GM21528 (cell line): ENCODE measurements at regions not wholly inside any gene's neighbourhood (a gene's known extent, or its start where the extent isn't known, plus 50 kb on each side); places are given as distances from the start of the nearest gene placed in this dataset.
"Not testable (repeated sequence)": the region's sequence is repeated elsewhere in the genome, so short reads cannot be mapped to it uniquely, and the experiment has no call there.

Source experiments
- ATAC-seq: cut with Tn5 transposase; IDR thresholded peaks from one replicate; pipeline ENCODE4 v1.9.1; 2021; ENCODE audit warnings: mild to moderate bottlenecking, moderate library complexity; ENCODE audit not compliant: unreplicated experiment, low FRiP score

DNA sequence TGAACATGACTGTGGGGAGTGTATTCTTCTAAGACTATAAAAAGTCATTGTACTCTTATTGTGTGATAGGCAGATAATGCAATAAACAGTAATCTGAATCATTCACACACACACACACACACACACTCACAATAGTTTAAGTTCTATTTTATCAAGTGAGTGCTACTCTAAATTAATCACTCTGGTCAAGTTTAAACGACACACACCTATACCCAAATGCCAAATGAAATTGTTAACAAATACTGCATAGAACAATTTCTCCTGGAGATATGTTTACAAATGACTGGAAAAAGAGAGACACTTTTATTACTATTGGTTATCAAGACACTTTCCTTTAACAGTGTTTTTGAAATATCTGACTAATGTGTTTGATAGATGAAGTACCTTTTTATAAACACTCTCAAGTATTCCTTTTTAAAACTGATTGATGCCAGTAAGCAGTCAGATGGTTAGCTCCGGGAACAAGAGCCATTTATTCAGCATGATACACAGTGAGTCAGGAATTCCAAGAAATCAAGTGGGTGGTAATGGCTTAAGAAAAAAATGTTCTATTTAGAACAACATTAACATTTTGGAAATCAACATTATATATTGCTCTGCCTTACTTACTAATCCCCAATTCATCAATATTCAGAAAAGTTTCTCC lies 521.6 kb upstream of the ST8SIA4 start:
- no peak for ATAC-seq

DNA sequence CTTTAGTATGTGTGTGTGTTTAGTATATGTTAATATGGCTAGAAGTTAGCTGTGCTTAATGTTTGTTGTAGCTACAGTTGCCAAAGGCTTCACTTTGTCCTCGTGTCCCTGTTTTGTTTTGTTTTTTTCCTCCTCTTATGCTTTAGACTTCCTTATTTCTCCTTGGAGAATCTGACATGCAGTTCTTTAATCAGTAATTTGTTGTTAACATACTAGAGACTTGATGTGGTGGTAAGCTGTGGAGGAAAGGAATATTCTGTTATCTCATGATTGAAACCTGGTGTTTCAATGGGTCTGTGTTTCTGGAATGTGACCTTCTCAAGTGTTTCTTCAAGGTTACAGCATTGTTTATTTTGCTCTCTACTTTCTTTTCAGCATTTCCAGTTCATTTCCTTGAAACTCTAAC lies 515.6 kb upstream of the ST8SIA4 start:
- no peak for ATAC-seq

GRCh38 chr5:101404531-101404930 lies 501.4 kb upstream of the ST8SIA4 start:
- no peak for ATAC-seq

GRCh38 chr5:101393795-101394450 lies 490.8 kb upstream of the ST8SIA4 start:
- ATAC-seq: no peak

DNA sequence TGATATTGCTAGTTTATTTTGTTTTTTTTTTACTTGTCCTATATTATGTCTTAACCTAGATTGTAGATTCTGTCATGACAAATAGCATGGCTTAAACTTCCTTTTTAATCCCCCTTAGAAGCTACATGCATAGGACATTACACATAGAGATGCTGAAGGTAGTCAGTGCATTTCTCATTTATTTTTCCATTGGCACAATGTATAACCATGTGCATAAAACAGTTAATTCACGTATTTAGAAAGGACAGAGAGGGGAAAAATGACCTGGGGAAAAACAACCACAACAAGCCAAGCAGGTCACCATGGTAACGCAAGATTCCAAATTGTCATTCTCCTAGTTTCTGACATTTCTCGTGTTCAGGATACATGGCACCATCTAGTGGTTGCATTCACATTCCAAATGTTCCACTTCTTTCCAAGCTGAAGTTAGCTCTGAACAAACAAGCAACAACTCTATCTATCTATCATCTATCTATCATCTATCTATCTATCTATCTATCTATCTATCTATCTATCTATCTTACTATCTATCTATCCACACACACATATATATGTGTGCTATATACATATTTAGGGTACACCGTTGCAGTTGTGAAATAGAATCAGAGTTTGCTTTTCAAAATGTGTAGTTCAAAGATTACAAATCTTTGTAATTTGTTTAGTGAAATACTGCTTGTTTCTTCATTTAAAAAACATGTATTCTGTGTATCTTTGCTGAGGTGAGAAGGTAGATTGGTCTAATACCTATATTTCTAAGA lies 487.2 kb upstream of the ST8SIA4 start:
- no peak for ATAC-seq

DNA sequence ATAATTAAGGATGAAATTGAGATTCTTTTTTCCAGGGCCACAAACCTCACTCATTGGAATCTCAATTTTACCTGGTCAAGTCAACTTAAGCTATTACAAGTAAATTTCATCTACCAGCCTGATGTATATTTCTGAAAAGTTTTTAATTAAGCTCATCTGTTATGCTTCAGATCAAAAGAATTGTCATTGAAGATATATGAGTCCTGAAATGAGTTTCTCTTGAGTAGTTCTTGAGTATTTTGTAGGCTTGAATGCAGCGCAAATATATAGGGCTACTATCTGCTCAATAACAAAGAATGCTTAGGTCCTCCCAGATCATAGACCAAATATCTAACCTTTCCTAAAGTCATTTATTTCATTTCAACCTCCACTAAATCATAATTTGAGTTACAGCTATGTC lies 482.2 kb upstream of the ST8SIA4 start:
- no peak for ATAC-seq

- ATAC-seq: no peak
These were observed 467.1 kb upstream of the ST8SIA4 start for GRCh38 chr5:101370181-101370580.

DNA sequence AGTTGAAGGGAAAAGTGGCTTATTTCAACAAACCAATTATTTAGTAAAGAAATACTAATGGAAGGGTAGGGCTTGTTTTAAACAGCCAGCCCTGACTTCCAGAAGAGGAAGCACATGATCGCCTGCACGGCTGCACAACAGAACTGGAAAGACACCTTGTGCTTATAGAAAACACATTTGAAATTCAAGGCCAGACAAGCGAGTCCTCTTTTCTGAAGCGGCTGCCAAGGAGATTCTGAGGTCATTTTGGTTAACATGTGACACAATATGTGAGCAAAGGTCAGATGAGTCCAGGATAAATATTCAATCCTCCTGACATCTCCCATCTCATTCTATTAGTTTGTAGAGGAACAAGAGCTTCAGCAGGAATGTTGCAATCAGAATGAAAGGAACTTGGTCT lies 461.4 kb upstream of the ST8SIA4 start:
- ATAC-seq: no peak

DNA sequence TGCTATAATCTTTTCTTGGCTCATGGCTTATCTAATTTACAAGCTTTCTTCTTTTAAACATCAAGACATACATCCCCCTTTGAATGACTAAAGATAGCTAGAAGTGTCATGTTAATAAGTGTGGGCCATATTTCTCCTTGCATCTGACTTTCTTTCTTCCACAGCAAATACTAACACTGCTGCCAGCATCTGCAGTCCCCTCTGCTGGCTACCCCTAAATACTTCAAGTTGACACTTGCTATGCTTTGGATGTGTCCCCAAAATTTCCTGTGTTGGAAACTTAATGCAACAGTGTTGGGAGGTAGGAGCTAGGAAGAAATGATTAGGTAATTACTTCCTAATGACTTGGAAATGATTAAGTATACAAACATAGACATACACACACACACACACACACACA lies 459.0 kb upstream of the ST8SIA4 start:
- no peak for ATAC-seq

- no peak for ATAC-seq
These were observed 443.8 kb upstream of the ST8SIA4 start for GRCh38 chr5:101346906-101347305.

DNA sequence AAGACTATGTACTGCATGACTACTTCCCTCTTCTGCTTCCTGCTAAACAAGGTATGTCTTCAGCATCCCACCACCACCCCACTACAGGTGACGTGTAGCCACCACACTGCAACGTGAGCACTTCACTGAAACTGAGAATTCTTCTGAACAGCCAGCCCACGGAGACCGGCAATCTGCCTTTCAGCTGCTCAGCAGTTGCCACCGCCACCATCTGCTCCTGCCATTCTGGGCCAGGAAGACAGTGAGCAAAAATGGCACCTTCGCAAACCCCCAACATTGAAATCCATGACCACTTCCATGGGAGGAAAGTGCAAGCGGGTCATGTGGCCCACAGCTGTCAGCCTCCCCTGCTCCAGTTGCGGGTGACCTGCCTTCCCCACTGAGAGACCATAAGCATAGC lies 443.4 kb upstream of the ST8SIA4 start:
- no peak for ATAC-seq

- ATAC-seq: no peak
These were observed 435.1 kb upstream of the ST8SIA4 start for GRCh38 chr5:101338226-101338625.

DNA sequence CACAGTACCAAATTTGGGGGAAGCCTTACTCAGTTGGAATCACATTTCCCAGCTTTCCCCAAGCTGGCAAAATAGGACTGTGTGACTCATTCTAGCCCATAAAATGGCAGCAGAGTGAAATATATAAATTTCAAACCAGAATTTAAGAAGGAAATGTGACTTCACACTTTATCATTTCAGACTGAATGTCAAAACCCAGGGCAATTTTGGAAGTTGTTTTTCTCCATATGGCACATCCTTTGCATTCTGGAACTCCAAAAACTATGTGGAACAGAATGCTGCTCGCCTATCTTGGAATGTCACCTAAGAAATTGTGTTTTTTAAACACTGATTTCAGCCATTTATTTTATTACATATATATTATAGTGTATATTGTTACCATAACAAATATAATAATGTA lies 424.7 kb upstream of the ST8SIA4 start:
- no peak for ATAC-seq

DNA sequence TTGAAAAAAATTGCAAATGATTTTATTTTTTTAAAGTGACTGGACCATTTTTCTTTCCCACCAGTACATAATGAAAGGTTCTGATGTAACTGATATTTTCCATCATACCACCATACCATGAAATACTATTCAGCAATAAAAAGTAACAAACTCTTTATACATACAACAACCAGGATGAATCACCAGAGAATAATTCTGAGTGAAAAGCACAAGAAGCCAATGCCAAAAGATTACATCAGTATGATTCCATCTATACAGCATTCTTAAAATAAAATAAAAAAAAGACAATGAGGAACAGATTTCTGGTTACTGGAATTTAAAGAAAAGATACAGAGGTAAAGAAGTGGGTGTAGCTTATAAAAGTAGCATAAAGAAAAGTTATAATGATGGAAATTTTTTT lies 423.7 kb upstream of the ST8SIA4 start:
- ATAC-seq: no peak

- ATAC-seq: not testable (repeated sequence)
These were observed 413.3 kb upstream of the ST8SIA4 start for GRCh38 chr5:101316401-101316800.

DNA sequence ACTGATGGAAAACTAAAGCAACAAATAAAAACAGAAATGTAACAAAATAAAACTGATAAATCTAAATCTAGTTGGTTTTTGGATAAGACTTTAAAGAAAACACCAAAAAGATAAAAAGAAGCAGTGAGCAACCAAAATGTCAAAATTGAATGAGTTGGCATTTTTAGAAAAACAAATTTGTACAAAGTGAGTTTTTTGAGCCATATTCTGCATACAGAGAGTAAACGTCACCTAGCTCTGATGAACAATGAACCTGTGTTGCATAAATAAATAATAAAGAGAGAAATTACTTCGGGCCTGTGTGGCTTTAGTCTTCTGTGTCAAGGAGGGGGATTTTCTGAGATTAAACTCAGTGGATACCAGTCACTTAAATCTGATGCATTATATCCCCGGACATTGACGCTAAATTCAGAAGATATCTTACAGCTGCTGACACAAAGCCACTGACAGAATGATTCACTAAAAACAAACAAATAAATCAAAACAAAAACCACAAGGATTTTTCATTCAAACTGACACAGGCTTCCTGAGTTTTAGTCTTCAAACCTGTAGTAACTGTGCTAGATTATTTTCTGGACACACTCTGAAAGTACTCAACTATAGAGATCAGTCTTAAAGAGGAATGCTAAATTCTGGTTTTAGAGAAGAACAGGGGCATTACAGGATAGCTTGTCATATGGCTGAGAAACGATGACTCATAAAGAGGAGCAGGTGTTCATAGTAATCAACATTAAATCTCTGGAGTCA lies 403.5 kb upstream of the ST8SIA4 start:
- ATAC-seq: no peak

GRCh38 chr5:101296477-101296876 lies 393.4 kb upstream of the ST8SIA4 start:
- ATAC-seq: no peak

GRCh38 chr5:101292199-101292598 lies 389.1 kb upstream of the ST8SIA4 start:
- ATAC-seq: no peak

DNA sequence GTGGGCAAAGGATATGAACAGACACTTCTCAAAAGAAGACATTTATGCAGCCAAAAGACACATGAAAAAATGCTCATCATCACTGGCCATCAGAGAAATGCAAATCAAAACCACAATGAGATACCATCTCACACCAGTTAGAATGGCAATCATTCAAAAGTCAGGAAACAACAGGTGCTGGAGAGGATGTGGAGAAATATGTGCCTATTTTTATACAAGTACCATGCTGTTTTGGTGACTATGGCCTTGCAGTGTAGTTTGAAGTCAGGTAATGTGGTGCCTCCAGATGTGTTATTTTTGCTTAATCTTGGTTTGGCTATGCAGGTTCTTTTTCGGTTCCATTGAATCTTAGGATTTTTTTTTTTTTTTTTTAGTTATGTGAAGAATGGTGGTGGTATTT lies 387.7 kb upstream of the ST8SIA4 start:
- not testable (repeated sequence) for ATAC-seq

DNA sequence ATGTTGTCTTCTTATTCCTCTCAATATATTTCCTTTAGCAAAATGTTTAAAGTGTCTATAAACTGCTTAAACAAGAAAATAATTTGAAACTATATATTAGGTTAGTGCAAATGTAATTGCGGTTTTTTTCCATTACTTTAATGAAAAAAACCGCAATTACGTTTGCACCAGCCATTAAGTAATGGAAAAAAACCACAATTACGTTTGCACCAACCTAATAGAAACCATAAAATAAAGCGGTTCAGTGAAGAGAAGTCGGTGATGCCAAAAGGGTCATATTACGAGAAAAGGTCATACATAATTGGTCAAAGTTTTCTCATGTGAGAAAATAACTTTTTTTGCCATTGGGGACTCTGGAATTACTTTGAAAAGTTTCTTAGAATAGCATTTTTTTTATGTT lies 385.6 kb upstream of the ST8SIA4 start:
- ATAC-seq: no peak

- ATAC-seq: no peak
These were observed 381.8 kb upstream of the ST8SIA4 start for GRCh38 chr5:101284736-101285375.
